Stimulated activated naive CD4-positive, alpha-beta T cell (primary cell): ENCODE measurements at regions not wholly inside any gene's neighbourhood (a gene's known extent, or its start where the extent isn't known, plus 50 kb on each side); places are given as distances from the start of the nearest gene placed in this dataset.
"Not testable (repeated sequence)": the region's sequence is repeated elsewhere in the genome, so short reads cannot be mapped to it uniquely, and the experiment has no call there.

Experiments used
- DNase-seq, 6 experiments: peaks; one replicate each; lab custom pipeline; 2025; lab: John Stamatoyannopoulos, UW

GRCh38 chr2:239804161-239805042 is 220.7 kb downstream of the NDUFA10 start:
- DNase-seq, result no peak

GRCh38 chr2:239803766-239804115 is 221.4 kb downstream of the NDUFA10 start:
- DNase-seq, result no peak

DNA sequence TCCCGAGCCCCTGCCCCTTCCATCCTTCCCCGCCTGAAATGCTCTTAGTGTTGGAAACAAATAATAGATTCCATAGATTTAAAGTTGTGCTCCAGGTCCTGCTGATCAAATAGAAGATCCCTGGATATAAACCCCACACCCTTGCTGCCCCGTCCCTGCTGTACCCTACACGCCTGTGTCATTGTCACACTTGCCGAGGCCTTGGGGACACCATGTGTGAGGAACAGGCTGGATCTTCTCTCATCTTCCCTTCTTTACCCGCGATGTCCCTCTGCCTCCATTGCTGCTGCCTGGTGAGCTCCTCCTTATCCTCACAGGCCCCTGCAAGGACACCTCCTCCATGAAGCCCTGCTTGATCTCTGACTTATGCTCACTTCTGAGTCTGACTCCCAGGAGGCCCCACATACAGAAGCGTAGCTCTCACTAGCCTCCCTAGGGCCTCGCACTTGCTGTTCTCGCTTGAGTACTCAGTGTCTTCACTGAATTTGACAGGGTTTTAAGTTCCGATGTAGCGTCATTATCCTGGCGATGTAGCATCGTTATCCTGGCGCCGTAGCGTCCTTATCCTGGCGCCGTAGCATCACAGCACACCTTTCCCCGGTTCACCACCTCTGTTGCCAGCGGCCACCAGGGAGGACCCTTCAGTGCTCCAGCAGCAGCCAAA is 221.9 kb downstream of the NDUFA10 start:
- no peak for DNase-seq

- DNase-seq, result no peak
Measured at GRCh38 chr2:239802185-239802649, 222.9 kb downstream of the NDUFA10 start.

GRCh38 chr2:239801404-239802184 is 223.5 kb downstream of the NDUFA10 start:
- DNase-seq, result no peak

- no peak for DNase-seq
Measured at GRCh38 chr2:239800785-239801386, 224.3 kb downstream of the NDUFA10 start.

DNA sequence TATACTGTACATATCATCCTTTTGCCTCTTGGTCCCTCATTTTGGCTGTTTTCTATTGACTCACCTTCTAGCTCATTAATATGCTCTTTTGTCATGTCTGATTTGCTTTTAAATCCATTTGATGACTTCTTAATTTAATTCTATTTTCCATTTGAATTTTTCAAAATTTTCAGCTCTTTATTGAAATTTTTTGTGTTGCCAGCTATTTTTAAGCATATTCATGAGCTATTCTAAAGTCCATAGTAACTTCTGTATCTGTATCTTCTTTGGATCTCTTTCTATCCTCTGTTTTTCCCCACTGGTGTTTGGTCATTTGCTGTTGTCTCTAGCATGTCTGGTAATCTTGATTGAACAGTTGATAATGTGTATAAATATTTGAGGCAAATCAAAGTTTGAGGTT is 227.8 kb downstream of the NDUFA10 start:
- DNase-seq, result no peak

DNA sequence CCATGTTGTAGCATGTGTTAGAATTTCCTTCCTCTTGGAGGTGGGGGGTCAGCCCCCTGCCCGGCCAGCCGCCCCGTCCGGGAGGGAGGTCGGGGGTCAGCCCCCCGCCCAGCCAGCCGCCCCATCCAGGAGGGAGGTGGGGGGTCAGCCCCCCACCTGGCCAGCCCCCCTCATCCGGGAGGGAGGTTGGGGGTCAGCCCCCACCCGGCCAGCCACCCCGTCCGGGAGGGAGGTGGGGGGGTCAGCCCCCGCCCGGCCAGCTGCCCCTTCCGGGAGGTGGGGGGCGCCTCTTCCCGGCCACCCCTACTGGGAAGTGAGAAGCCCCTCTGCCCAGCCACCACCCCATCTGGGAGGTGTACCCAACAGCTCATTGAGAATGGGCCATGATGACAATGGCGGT is 229.4 kb downstream of the NDUFA10 start:
- DNase-seq, result not testable (repeated sequence)

- DNase-seq, result no peak
Measured at GRCh38 chr2:239793836-239794235, 231.3 kb downstream of the NDUFA10 start.

DNA sequence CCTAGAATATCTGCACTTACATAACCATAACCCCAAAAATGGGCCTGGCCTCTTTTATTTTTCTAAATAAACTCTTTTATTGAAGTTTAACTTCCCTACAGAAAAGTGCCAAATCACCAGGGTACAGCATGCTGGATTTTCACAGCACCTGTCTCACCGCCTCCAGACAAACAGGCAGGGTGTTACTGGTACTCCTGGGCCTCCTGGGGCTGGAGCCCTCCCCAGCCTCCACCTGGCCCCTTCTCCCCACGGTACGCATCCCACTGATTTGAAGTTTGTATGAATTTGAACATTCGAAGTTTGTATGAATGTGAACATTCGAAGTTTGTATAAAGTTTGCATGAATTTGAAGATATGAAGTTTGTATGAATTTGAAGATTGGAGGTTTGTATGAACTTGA is 232.1 kb downstream of the NDUFA10 start:
- DNase-seq, result no peak

GRCh38 chr2:239792405-239793084 is 232.6 kb downstream of the NDUFA10 start:
- DNase-seq, result no peak

DNA sequence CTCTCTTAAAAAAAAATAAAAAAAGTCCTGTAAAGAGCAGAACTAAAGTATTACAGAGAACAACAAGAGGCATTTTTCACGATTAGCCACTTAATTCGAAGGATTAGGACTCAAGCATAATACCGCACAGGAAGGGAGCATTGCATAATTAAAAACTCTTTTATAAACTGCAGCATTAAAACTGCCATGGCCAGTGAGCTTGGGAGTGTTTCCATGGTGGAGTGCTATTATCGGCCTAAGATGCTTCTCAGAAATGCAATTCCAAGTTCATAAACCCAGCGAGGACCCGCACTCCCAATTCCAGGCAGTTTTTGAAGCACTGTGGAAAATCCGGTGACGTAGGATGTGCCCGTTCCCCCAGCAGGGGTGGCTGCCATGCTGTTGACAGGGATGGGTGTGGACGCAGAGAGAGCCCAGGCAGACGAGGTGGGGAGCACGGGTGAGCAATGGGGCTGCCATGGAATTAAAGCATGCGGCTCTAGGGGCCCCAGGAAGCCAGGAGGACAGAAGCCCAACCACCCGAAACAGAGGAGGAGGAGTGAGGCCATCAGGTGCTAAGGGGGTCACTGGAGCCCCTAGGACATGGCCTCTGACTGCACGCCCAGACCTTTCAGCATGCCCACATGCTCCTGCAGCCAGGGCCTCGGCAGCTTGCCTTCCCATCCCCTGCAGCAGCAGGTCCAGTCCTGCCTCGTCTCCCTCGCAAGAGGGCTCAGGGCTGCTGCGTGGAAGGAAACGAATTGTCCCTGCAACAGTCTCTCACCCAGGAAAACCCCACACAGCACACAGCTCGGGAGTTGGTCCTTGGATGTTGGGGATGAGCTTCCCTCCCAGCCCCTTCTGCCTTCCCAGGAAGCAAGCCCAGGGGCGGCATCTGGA is 233.4 kb downstream of the NDUFA10 start:
- no peak for DNase-seq

DNA sequence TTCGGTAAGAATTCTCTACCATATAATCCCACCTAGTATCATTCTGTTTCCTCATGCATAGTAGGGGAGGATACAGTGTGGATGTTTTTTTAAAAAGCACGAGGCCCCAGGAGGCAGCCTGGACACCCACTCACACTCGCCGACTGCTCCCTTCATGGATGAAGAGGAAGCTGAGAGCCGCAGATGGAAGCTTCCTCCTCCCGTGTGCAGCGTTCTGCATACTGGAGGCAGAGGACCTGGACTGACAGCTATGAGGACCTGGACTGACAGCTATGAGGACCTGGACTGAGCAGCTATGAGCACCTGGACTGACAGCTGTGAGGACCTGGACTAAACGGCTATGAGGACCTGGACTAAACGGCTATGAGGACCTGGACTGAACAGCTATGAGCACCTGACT is 234.4 kb downstream of the NDUFA10 start:
- DNase-seq, result no peak

- DNase-seq, result no peak
Measured at GRCh38 chr2:239790313-239790712, 234.8 kb downstream of the NDUFA10 start.

DNA sequence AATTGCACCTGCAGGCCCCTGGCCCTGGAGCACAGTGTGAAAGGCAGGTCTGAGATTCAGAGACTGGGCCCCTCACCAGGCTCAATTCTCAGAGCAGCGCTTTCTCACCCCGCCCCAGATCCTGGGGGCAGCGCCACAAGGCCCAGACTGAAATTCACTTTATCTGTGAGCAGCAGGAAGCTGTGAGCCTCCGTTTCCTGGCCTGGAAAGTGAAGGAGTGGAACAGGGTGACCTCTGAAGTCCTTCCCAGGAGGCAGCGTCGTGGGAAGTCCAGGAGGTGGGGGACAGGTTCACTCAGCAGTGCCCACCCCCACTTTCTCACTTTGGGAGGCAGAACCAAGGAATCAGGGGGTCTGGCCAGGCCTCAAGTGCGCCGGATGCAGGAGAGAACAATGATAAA is 235.4 kb downstream of the NDUFA10 start:
- DNase-seq, result no peak

DNA sequence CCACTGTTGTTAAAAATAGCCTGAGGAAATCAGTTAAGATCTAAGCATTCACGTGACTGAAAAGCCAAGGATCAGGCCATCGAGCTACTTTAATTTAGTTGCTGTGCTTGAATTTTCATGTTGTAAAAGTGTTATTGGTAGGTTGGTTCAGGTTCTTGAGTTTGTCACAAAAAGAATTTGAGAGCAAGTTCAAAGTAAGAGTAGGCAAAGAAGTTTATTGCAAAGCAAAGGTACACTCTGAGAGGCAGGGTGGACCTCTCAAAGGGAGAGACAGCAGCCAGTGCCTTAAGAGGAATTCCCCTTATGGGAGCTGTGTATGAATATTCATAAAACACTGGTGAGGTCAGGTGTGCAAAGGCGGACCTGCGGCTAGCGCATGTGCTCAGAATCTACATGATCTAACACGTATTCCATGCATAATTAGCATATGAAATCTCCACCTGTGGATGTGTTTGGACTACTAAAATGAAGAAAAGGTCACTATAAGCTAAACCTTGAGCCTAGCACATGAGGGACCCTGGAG is 236.5 kb downstream of the NDUFA10 start:
- DNase-seq, result no peak

GRCh38 chr2:239787538-239788050 is 237.5 kb downstream of the NDUFA10 start:
- no peak for DNase-seq

- DNase-seq, result no peak
Measured at GRCh38 chr2:239786791-239787190, 238.4 kb downstream of the NDUFA10 start.

GRCh38 chr2:239781454-239781853 is 243.7 kb downstream of the NDUFA10 start:
- DNase-seq, result no peak
